Glutamatergic neuron (in vitro differentiated cells): ENCODE measurements at regions not wholly inside any gene's neighbourhood (a gene's known extent, or its start where the extent isn't known, plus 50 kb on each side); places are given as distances from the start of the nearest gene placed in this dataset.
"Not testable (repeated sequence)": the region's sequence is repeated elsewhere in the genome, so short reads cannot be mapped to it uniquely, and the experiment has no call there.

ENCODE experiments used
- DNase-seq: peaks from one replicate; pipeline ENCODE4 v3.0.0; 2022
- H3K27ac Mint-ChIP-seq: one replicate; pipeline ENCODE4 v1.8.0; 2020; ENCODE audit warnings: mild to moderate bottlenecking, mixed read lengths, inconsistent platforms; ENCODE audit not compliant: unreplicated experiment
- H3K27me3 Mint-ChIP-seq: one replicate; pipeline ENCODE4 v1.8.0; 2020; ENCODE audit warnings: mild to moderate bottlenecking, moderate library complexity, mixed read lengths, inconsistent platforms; ENCODE audit not compliant: unreplicated experiment
- H3K36me3 Mint-ChIP-seq: one replicate; pipeline ENCODE4 v1.8.0; 2020; ENCODE audit warnings: mild to moderate bottlenecking, mixed read lengths, inconsistent platforms; ENCODE audit not compliant: unreplicated experiment
- H3K4me1 Mint-ChIP-seq: one replicate; pipeline ENCODE4 v1.8.0; 2020; ENCODE audit warnings: mild to moderate bottlenecking, low read depth, mixed read lengths, inconsistent platforms; ENCODE audit not compliant: unreplicated experiment
- H3K4me3 Mint-ChIP-seq: one replicate; pipeline ENCODE4 v1.8.0; 2020; ENCODE audit warnings: mild to moderate bottlenecking, mixed read lengths, inconsistent platforms; ENCODE audit not compliant: unreplicated experiment
- H3K9me3 Mint-ChIP-seq: one replicate; pipeline ENCODE4 v1.8.0; 2020; ENCODE audit warnings: mild to moderate bottlenecking, moderate library complexity, mixed read lengths, inconsistent platforms; ENCODE audit not compliant: unreplicated experiment
- CTCF ChIP-seq: fragments of 200-600 bp; sonication (generic); IDR thresholded peaks from one replicate; pipeline ENCODE4 v1.5.0; 2021; ENCODE audit not compliant: partially characterized antibody, unreplicated experiment

DNA sequence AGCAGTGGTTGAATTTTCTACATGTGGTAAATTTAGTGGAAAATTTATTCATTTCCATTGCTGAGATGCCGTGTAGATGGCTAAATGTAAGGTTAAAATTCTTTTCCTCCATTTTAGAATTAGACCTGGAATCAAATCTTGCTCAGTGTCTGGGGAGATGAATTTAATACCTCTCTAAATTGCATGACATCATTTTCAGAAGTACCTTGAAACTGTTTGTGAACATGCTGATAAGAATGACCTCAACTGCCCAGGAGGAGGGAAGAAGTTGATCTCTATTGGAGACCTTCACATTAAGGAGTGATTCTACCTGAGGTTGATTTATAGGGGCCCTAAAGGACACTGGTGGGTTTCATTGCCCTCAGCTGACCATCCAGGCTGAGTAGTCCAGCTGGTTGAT is 116.7 kb upstream of the EGFLAM start:
- no peak for TF ChIP-seq CTCF
- no peak overlapping the region for H3K27ac Mint-ChIP-seq
- H3K9me3 Mint-ChIP-seq = no peaks in the 10 kb centered on the region
- H3K36me3 Mint-ChIP-seq = no peaks in the 10 kb centered on the region
- H3K4me1 Mint-ChIP-seq = no peaks in the 10 kb centered on the region
- no peaks in the 10 kb centered on the region for H3K27me3 Mint-ChIP-seq
- no peak overlapping the region for H3K4me3 Mint-ChIP-seq
- no peak for DNase-seq

- no peaks in the 10 kb centered on the region for H3K27me3 Mint-ChIP-seq
- no peak overlapping the region for H3K27ac Mint-ChIP-seq
- H3K4me3 Mint-ChIP-seq = no peak overlapping the region
- no peaks in the 10 kb centered on the region for H3K9me3 Mint-ChIP-seq
- no peak for TF ChIP-seq CTCF
- H3K4me1 Mint-ChIP-seq = no peaks in the 10 kb centered on the region
- no peaks in the 10 kb centered on the region for H3K36me3 Mint-ChIP-seq
- no peak for DNase-seq
These were observed 119.8 kb upstream of the EGFLAM start for GRCh38 chr5:38138574-38138973.

- Mint-ChIP-seq H3K4me1 (no peaks in the 10 kb centered on the region), H3K36me3 (no peaks in the 10 kb centered on the region), H3K27ac (no peak overlapping the region), H3K27me3 (no peaks in the 10 kb centered on the region), H3K4me3 (no peak overlapping the region), H3K9me3 (no peaks in the 10 kb centered on the region)
- DNase-seq = no peak
- TF ChIP-seq CTCF = no peak
These were observed 122.8 kb upstream of the EGFLAM start for GRCh38 chr5:38135486-38136039.

GRCh38 chr5:38134810-38135209 is 123.5 kb upstream of the EGFLAM start:
- no peak for DNase-seq
- H3K4me3 Mint-ChIP-seq = no peak overlapping the region
- H3K27me3 Mint-ChIP-seq = no peaks in the 10 kb centered on the region
- H3K9me3 Mint-ChIP-seq = no peaks in the 10 kb centered on the region
- no peak overlapping the region for H3K27ac Mint-ChIP-seq
- H3K36me3 Mint-ChIP-seq = no peaks in the 10 kb centered on the region
- peaks cover 2% of the 10 kb centered on the region for H3K4me1 Mint-ChIP-seq
- no peak for TF ChIP-seq CTCF

DNA sequence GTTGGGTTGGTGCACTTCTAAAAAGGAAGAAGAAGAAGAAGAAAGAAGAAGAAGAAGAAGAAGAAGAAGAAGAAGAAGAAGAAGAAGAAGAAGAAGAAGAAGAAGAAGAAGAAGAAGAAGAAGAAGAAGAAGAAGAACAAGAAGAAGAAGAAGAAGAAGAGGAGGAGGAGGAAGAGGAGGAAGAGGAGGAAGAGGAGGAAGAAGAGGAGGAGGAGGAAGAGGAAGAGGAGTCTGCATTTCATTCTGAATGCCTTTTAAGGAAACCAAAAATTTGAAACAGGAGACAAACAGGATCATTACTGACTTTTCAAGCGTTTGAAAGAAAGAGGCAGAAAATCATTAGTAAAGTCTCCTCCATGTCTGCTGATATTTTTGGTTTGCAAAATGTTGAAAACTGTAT is 124.1 kb upstream of the EGFLAM start:
- not testable (repeated sequence) for DNase-seq, H3K27ac Mint-ChIP-seq

More for the DNA sequence above, 124.1 kb upstream of the EGFLAM start:
- not testable (repeated sequence) for H3K4me3 Mint-ChIP-seq, H3K36me3 Mint-ChIP-seq, H3K27me3 Mint-ChIP-seq, H3K9me3 Mint-ChIP-seq, H3K4me1 Mint-ChIP-seq
